HEK293 (cell line): ENCODE measurements at regions not wholly inside any gene's neighbourhood (a gene's known extent, or its start where the extent isn't known, plus 50 kb on each side); places are given as distances from the start of the nearest gene placed in this dataset.

Source experiments
- CTCF ChIP-seq: fragments of 450-650 bp; formaldehyde crosslinking; IDR thresholded peaks from 2 replicates; pipeline ENCODE4 v1.5.1; 2016; ENCODE audit warnings: missing biosample characterization, missing genetic modification characterization
- KLF8 ChIP-seq: fragments of 450-650 bp; formaldehyde crosslinking; IDR thresholded peaks from 2 replicates; pipeline ENCODE4 v1.5.1; 2016; ENCODE audit warnings: missing biosample characterization, missing genetic modification characterization
- RBAK ChIP-seq: fragments of 450-650 bp; formaldehyde crosslinking; IDR thresholded peaks from 2 replicates; pipeline ENCODE4 v1.5.1; 2016; ENCODE audit warnings: missing biosample characterization, missing genetic modification characterization
- TCF7L2 ChIP-seq: IDR thresholded peaks from 2 replicates; pipeline ENCODE4 v1.6.1; 2011; ENCODE audit warnings: low read depth, mild to moderate bottlenecking, inconsistent platforms, low read length, moderate library complexity, borderline replicate concordance
- ZIC2 ChIP-seq: fragments of 450-650 bp; formaldehyde crosslinking; IDR thresholded peaks from 2 replicates; pipeline ENCODE4 v1.5.1; 2016; ENCODE audit warnings: missing biosample characterization, missing genetic modification characterization

- TF ChIP-seq ZIC2 (tag by site-specific recombination) (no peak), CTCF (no peak), TCF7L2 (no peak), KLF8 (tag by site-specific recombination) (no peak), RBAK (tag by site-specific recombination) (no peak)
Observed at GRCh38 chr1:172973424-172973823, 77.3 kb downstream of the TNFSF18 start.
